ENCODE measurements at regions not wholly inside any gene's neighbourhood (a gene's known extent, or its start where the extent isn't known, plus 50 kb on each side); places are given as distances from the start of the nearest gene placed in this dataset.

DNA sequence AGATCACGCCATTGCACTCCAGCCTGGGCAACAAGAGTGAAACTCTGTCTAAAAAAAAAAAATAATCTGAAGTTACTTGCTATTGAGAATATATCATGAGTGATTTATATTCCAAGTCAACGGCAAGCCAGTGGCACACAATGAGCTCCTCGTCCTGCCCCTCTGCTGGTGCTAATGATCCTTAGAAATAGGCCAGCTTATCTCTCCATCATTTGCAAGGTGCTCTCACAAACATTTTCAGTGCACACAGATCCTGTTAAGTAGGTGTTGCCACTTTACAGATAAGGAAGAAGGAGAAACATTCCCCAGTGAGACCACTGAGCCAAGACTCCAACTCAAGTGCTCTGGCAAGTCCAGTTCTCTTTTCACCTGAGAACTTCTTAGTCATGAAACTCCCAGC is 91.3 kb upstream of the GPR45 start:
- WGBS, 2 donors: 70 to 83% methylated on average over 3 of the region's 3 CpGs
- Histone ChIP-seq H3K4me1 (no peaks in the 10 kb centered on the region), H3K36me3 (no peaks in the 10 kb centered on the region), H3K4me3 (replicated peaks in 1 of 3) (no peak overlapping the region), H3K9me3 (no peaks in the 10 kb centered on the region), H3K27me3 (no peaks in the 10 kb centered on the region), H3K27ac (no peak overlapping the region)
- no peak for DNase-seq
- intact Hi-C loops (cut with DNase I): no loop called here
- TF ChIP-seq POLR2A (IDR thresholded peaks at IDR 0.05): no peak
- TF ChIP-seq, protein P1, sequence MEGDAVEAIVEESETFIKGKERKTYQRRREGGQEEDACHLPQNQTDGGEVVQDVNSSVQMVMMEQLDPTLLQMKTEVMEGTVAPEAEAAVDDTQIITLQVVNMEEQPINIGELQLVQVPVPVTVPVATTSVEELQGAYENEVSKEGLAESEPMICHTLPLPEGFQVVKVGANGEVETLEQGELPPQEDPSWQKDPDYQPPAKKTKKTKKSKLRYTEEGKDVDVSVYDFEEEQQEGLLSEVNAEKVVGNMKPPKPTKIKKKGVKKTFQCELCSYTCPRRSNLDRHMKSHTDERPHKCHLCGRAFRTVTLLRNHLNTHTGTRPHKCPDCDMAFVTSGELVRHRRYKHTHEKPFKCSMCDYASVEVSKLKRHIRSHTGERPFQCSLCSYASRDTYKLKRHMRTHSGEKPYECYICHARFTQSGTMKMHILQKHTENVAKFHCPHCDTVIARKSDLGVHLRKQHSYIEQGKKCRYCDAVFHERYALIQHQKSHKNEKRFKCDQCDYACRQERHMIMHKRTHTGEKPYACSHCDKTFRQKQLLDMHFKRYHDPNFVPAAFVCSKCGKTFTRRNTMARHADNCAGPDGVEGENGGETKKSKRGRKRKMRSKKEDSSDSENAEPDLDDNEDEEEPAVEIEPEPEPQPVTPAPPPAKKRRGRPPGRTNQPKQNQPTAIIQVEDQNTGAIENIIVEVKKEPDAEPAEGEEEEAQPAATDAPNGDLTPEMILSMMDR (IDR thresholded peaks at IDR 0.05): no peak

DNA sequence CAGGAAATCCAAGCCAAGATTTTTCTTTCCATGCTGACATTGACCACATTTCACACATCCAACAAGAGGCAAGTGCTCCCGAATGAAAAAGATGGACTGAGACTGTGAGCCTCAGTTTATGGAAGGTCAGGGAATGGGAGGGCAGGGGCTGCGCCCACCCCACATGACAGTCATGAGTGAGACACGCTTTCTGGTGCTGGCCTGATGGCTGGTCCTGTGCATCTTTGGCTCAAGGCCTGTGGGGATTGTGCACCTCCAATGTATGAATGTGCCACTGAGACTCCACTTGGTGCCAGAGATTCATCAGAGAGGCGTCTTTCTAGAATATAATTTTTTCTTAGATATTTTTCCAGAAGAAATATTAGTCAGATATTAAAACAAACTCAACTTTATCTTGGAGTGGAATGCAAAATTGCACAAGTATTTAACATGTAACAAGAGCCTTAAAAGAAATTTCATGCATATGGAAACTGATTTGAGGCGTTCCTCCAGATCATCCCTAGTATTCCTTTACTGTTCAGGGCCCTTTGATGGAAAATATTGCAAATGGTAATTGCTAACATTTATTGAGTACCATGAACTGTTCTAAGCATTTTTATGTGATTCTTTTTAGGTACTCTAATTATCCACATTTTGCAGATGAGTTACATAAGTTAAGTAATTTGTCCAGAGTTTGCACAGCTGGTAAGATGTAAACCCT is 87.3 kb upstream of the GPR45 start:
- Histone ChIP-seq H3K27me3 (no peaks in the 10 kb centered on the region), H3K4me1 (no peaks in the 10 kb centered on the region), H3K4me3 (replicated peaks in 1 of 3) (no peak overlapping the region), H3K9me3 (no peaks in the 10 kb centered on the region), H3K36me3 (no peaks in the 10 kb centered on the region), H3K27ac (no peak overlapping the region)
- intact Hi-C loops (cut with DNase I): no loop called here
- DNase-seq: no peak
- no peak for TF ChIP-seq POLR2A (IDR thresholded peaks at IDR 0.05)
- TF ChIP-seq, protein P1 (IDR thresholded peaks at IDR 0.05): no peak
- 73 to 92% methylated on average over 5 of the region's 5 CpGs for WGBS, 2 donors

DNA sequence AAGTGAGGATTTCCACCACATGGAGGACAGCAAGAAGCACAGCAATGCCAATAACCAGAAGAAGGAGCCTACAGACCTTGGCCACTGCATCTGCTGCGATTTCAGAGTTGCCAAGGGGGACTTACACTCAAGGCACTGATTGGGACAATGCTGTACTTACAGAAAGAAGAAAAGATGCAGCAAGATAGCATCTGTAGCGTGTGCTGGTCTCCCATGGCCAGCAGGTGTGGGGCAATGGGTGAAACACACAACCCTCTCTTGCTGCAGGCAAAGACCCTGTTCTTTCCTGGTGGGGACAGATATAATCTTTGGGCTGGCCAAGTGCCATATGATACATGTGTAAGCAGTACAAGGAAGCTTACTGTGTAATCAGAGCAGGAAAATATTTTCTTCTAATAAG is 85.4 kb upstream of the GPR45 start:
- no peaks in the 10 kb centered on the region for H3K9me3 ChIP-seq
- H3K36me3 ChIP-seq: no peaks in the 10 kb centered on the region
- H3K27ac ChIP-seq: no peak overlapping the region
- DNase-seq: no peak
- 83 to 92% methylated on average over 2 of the region's 2 CpGs for WGBS, 2 donors
- no peak overlapping the region for H3K4me3 ChIP-seq (replicated peaks in 1 of 3)
- intact Hi-C loops (cut with DNase I): no loop called here
- TF ChIP-seq, protein P1 (IDR thresholded peaks at IDR 0.05): no peak
- TF ChIP-seq POLR2A (IDR thresholded peaks at IDR 0.05): no peak
- H3K27me3 ChIP-seq: no peaks in the 10 kb centered on the region
- no peaks in the 10 kb centered on the region for H3K4me1 ChIP-seq

DNA sequence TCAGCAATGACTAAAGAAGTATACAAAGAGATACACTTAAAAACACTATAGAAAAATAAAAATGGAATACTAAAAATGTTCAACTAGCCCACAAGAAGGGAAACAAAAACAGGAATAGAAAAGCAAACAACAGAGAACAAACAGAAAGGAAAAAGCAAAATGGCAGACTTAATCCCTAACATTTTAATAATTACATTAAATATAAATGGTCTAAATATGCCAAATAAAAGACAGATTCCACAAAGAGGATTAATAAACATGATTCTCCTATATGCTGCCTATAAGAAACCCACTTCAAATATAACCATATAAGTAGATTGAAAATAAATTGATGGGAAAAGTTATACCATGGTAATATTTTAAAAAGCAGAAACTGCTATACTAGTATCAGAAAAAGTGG is 83.5 kb upstream of the GPR45 start:
- intact Hi-C loops (cut with DNase I): no loop called here
- H3K9me3 ChIP-seq: no peaks in the 10 kb centered on the region
- TF ChIP-seq, protein P1 (IDR thresholded peaks at IDR 0.05): no peak
- no peak for TF ChIP-seq POLR2A (IDR thresholded peaks at IDR 0.05)
- H3K4me3 ChIP-seq (replicated peaks in 1 of 3): no peak overlapping the region
- H3K36me3 ChIP-seq: no peaks in the 10 kb centered on the region
- no peak for DNase-seq
- H3K27me3 ChIP-seq: no peaks in the 10 kb centered on the region
- H3K27ac ChIP-seq: no peak overlapping the region
- no peaks in the 10 kb centered on the region for H3K4me1 ChIP-seq

DNA sequence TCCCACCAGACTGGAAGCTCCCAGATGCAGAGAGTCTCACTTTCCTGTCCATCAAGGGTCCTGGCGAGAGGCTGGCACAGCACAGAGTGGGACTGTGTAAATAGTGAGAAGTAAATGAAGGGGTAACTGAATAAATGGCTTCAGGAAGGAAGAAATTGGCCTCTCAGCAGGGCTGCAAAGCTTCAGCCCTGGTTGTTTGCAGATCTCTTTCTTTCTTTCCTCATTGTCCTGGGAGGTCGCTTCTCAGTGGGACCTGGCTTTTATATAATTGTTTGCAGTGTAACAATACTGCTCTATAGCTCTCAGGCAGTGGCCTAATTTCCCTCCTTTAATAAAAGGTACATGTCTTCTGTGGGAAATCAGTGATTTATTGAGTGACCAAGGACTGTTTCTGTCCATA is 74.9 kb upstream of the GPR45 start:
- Histone ChIP-seq H3K4me3 (replicated peaks in 1 of 3) (no peak overlapping the region), H3K36me3 (no peaks in the 10 kb centered on the region), H3K27me3 (no peaks in the 10 kb centered on the region), H3K9me3 (no peaks in the 10 kb centered on the region), H3K4me1 (no peaks in the 10 kb centered on the region), H3K27ac (no peak overlapping the region)
- no peak for DNase-seq
- WGBS, 2 donors: 68 to 77% methylated on average over 2 of the region's 2 CpGs
- intact Hi-C loops (cut with DNase I): no loop called here
- TF ChIP-seq, protein P1 (IDR thresholded peaks at IDR 0.05): no peak
- no peak for TF ChIP-seq POLR2A (IDR thresholded peaks at IDR 0.05)

Measured in thyroid gland (tissue), 4 donors.